ENCODE measurements at regions not wholly inside any gene's neighbourhood (a gene's known extent, or its start where the extent isn't known, plus 50 kb on each side); places are given as distances from the start of the nearest gene placed in this dataset.
"Not testable (repeated sequence)": the region's sequence is repeated elsewhere in the genome, so short reads cannot be mapped to it uniquely, and the experiment has no call there.

DNA sequence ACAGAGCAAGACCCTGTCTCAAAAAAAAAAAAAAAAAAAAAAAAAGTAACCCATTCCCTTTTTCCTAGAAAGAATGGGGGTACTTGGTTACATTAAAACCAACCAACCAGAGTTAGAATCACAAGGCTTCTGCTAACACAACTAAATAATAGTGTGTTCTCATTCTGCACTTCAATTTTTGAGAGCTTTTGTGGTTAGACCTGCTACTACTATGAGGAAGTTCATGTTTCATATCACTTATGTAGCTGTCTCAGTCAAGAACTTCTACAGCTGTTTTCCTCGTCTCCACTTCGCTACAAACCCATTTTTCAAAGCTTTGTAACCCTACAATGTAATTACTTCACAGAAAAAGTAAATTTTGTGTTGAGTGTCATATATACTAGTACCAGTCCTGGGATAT, 58.3 kb downstream of the PDHA2 start:
- no peak for DNase-seq

DNA sequence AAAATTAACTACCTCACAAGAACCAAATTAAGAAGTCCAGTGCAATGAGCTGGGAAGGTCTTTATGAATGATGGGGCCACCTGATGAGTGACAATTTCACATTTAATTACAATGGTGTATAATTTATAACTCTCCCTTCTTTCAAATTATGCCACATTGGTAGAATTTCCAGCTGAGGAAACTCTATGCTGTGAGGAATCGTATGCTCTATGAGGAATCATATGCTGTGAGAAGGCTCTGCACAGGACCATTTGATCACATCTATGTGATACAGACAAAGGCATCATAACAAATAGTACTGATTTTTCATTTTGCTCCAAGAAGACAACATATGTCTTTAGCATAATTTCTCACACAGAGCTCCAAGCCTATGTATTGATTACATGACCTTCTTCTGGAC, 69.3 kb downstream of the PDHA2 start:
- DNase-seq, result no peak

DNA sequence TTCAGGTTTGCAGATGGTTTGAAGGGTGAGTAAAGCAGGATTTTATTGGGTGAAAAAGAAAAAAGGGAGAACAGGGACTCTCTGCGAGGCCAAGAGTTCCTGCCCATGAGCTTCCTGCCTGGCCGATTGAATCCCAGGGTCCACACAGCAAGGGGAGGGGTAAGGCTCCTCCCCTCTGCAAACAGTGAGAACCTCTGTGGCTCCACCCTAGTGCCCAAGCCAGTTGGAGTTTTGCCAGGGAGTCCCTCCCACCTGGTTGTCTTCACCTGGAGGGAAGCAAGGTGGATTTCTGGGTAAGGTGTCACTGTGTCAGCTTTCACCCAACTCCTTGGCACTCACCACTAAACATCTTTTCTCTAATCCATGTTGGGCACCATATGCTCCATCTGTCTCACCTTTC, 70.9 kb downstream of the PDHA2 start:
- no peak for DNase-seq

DNA sequence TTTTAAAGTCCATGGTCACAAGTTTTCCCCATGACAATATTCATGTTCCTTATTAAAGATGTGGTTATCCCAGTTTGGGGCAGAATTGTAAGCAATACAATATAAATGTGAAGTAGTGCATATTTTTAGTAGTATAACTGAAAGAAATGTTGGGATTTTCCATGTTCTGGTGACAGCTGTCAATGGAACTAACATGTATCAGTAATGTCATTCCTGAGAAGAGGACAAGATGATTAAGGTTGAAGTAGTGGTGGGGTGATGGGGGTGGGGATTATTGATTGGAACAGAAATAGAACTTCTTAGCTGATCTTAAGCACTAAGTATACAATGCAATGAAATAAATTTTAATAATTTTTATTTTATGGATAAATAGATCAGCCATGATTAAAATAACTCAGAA, 81.6 kb downstream of the PDHA2 start:
- no peak for DNase-seq

DNA sequence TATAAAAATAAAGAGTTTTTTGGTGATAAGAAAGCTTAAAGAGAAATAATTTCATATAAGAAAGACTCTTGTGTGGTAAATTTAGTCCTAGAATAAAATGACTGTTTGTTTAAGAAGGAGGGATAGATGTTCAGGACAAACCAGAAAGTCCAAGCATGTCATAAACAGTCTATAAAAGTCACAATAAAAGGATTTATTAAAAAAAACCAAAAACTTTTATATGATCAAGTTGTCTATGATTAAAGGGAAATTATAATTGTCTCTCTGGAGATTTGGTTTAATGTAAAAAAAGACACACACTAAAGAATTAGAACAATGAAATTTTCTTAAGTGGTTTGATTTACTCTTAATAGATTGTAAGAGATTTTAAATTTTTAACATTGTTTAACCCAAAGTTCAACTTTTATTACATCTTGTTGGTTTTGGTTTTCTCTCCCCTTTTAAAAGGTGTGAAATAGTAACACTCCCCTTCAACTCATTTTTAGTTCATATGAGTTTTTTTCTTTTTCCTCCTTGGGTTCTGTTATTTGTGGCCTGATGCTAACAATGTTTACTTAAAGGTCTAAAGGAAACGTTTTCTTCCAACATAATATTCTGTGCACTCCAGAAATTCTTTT, 89.7 kb downstream of the PDHA2 start:
- DNase-seq, result no peak

DNA sequence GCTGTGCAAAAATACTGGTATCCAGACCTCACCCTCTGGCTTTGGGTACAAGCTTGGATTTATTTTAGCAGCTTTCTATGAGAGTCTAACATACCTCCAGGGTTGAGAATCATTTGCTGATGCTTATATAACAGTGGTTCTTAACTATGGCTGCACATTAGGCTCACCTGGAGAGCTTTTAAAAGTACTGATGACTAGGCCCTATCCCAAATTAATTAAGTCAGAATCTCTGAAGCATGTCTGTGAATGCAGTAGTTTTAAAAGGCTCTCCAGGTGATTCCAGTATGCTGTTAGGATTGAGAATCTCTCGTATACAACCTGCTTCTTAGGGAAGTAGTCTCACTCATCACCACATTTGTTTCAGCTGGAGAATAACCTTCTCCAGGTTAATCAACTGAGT, 99.2 kb downstream of the PDHA2 start:
- DNase-seq, result no peak

DNA sequence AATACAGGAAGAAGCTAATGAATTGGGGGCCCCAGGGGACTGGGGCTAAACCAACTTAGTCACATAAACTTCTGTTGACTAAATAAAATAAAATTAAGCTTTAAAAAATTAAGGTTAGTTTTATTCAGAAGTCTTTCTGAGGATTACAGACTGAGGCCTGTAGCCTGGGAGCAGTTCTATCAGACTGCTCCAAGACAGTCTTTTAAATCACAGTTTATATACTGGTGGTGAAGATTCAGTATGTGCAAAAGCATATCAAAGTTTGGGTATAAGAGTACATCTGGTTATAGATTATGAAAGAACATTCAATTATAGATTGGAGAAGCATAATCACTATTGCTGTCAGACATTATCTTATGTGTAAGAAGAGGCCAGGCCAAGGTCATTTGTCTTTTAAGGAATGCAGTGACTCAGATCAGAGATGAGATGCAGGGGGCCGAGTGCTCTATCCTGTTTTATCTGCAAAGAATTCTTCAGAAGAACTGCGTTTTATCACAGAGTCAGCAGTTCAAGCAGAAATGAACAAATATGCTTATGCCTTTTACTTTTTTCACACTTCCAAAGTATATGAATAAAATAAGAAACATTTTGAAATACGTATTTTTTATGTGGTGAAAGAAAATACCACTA, 109.4 kb downstream of the PDHA2 start:
- DNase-seq, result no peak

DNA sequence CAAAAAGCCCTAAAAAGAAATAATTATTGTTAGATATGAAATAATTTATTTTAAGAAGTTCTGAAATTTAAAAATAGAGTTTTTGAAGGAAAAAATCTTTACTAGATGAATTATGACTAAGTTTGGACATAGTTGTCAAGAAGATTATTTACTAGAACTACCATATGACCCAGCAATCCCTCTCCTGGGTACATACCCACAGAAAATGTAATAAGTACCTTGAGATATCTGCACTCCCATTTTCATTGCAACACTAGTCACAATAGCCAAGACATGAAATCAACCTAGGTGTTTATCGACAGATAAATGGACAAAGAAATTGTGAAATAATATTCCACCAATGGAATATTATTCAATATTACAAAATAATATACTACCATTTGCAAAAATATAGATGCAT, 109.9 kb downstream of the PDHA2 start:
- no peak for DNase-seq

DNA sequence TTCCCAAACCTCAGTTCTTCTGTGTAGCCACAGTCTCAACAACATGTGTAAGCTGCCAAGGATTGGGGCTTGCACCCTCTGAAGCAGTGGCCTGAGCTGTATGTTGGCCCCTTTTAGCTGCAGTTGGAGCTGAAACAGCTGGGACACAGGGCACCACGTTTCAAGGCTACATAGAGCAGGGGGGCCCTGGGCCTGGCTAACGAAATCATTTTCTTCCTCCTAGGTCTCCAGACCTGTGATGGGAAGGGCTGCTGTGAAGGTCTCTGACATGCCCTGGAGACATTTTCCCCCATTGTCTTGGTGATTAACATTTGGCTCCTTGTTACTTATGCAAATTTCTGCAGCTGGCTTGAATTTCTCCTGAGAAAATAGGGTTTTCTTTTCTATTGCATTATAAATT, 112.6 kb downstream of the PDHA2 start:
- not testable (repeated sequence) for DNase-seq

DNA sequence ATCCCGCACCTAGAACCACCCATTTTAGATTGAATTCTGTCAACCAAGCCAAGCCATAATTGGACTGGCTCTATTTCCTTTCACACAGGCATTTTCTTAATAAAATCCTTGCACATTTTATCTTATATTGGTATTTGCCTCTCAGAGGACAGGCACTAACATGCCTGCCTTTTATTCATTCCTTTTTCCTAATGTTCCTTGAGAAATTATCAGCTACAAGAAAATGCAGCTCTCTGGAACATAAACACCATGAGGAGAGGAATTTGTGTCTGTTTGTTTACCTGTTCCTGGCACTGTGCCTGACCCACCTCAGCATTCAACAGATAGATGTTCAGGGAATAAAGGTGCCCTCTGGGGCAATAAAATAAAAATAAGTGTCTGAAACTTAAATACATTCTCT, 116.2 kb downstream of the PDHA2 start:
- DNase-seq, result no peak

DNA sequence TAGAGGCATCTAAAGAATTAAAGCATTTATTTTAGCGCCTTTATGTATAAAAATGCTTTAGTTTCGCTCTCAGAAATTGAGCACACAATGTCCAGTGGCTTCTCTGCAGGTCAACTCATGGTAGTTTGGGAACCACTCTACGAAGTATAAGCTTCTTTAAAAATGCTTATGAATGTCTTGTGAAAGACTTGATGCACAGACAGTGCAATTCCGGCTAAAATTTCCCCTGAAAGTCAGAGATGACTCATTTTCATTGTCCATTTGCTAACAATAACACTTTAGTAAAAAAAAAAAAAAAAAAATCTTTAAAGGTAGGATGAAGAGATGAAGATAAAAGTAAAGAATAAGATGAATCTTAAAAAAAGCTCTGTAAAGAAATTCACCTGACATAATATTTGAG, 117.2 kb downstream of the PDHA2 start:
- no peak for DNase-seq

DNA sequence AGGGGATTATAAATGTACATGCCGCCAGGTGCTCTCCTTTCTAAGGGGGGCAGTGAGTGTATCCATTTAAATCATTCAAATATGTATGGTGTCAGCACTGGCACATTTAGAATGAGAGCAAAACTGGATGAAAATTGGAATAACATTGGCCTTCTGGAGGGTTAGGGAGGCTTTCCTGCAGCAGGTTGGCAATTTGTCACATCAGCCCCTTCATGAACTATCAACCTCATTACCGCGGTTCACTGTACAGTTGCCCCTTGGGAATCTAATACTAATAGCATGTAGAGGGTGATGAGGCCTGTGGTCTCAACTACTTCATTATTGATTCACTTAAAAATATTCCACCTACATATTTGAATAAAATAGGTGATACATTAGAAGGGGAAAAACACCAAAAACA, 117.9 kb downstream of the PDHA2 start:
- no peak for DNase-seq

DNA sequence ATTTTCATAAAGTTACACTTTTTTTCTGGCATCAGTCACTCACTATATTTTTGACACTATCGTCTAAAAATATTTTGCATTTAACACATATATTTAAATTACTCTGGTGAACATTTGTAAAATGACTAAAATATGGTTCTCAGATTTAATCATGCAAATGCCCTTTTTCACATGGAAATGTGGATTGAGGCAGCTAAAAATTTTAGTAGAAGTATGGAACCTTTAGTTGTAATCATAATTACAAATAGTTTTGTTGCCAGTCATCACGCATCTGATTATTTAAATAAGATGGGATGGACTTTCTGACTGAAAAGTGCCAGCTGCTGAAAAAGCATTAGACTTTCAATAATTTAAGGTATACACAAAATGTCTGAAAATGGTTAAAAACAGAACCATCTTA, 119.3 kb downstream of the PDHA2 start:
- no peak for DNase-seq

DNA sequence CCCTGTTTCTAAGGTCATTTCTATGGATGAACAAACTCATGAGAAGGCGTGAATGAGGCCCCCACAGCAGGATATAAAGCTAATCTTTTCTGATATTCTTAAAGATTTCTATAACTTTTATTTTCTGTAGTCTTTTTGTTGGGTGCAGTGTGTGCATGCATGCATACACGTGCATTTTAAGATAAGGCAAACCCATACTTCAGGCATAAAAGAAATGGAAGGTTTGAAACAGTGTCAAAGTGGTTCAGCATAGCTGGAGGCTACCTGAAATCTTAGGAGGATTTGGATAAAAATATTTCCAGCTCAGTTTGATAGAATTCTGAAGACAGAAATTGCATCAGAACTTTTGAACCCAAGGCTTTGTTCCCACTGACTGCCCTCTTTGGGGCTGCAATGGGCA, 119.7 kb downstream of the PDHA2 start:
- no peak for DNase-seq

DNA sequence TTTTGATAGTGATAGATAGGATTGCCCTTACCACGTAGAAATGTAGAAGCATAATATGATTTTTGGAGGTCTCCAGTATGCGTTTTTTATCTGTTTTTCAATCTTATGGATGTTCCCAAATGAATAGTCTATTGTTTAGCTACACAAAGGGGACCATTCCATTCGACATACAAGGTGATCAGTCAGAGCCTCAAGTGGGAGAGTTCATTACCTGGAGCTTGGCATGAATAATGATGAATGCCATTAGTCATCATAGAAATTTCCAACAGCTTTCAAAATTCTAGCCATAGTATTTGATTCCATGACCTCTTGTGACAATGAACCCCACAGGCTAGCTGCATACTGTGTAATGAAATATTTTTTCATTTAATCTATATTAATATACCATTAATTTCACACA, 123.6 kb downstream of the PDHA2 start:
- DNase-seq, result no peak

DNA sequence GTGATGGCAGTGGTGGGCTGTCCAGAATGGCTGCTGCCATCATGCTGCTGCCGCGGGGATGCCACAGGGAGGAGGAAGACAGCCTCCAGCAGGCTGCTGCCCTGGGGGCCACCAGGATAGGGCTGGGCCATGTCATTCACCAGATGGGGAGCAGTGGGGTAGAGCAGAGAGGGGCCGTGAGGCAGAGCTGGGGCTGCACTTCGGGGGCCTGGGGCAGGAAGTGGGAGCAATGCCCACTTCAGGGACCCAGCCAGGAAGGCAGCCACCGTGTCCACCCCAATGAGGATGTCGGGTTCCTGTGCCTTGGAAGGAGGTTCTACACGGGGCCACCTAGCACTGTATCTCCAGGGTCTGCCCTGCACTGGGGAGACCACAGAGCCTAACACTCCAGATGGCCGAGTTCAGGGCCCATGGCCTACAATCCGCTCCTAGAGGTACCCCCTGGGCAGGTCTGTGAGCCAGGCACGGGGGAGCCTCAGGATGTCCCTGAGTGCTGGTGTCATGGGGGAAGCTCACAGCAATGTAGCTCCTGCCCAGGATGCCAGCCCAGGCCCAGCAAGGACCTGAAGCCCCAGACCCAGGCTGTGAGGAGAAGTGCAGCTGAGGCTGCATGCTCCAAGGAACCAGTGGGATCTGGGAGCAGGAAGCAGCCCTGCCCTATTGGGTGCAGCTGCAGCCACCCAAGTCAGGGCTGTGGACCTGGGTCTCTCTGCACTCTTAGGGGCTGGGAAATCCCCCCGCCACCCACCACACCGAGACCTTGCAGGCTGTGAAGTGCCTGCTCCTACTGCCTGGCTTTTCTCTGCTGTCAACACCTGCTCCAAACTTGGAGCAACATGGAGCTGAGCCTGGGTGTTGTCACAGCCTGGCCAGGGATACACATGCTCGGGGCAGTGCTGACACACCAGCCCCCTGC, 140.3 kb downstream of the PDHA2 start:
- no peak for DNase-seq

DNA sequence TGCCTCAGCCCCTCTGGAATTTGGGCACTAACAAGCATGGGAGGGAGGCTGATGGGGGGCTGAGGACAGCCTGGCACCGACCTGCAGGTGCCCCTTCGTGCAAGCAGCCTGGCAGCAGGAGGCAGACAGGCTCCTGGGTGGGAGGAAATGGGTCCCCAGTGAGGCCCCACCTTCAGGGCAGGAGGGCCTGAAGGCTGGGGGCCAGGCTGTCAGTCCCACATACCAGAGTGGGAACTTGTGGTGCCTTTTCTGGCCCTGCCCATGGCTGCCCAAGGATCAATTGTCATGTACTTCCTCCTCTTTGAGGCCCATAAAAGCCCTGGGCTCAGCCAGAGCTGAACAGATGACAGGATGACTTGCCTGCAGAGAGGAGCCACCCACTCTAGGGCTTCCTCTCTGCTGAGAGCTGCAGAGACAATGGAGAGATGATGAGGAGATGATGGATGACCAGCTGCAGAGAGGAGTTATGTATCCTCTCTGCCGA, 141.0 kb downstream of the PDHA2 start:
- no peak for DNase-seq

DNA sequence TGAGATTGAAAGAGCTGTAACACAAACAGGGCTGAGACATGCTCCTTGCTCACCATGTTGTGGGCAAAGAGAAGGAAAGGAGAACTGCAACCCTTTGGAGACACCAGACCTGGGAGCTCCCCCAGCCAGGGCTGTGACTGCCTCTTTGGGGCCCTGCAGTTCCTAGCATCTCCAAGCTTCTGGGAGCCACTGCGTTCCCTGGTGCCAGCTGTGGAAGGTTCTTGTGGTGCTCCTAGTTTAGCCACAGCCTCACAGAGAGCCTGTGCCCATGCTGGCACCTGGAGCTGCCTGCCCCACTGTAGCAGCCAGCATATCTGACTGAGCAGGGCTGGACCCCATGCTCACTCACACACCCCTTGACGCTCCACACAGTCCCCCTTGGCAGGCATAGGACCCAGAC, 141.7 kb downstream of the PDHA2 start:
- no peak for DNase-seq

DNA sequence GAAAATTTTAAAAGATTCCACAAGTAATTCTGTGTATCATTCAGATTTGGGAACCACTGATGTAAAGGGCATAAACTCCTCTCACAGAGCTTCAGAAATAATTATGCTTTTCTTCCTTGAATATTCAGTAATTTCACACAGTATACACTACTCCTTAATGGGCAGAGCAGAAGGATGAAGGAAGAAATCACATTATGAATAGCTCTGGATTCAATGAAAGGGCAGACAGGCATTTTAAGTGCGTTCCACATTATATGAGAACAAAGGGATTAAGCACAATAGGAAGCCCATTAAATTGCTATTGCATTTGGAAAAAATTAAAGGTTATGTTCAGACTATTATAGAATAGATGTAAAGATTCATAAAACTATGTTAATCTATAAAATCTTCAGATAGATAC, 142.6 kb downstream of the PDHA2 start:
- no peak for DNase-seq

DNA sequence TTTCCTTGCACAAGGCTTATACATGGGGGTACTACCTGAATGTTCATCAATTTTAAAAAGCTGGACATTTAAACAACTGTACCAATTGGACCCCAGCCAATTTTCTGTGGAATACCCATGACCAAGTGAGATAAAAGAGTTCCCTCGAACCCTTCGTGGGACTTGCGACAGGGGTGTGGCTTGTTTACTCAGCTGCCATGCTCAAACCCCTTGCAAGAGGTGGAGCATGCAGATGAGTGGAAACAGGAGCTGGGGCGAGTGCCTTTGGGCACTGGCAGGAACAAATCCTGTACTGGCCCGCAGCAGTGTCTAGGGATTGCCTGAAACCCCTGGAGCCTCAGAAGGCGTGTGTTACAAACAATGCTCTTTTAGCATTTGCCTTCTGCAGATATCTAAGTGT, 144.2 kb downstream of the PDHA2 start:
- no peak for DNase-seq

DNA sequence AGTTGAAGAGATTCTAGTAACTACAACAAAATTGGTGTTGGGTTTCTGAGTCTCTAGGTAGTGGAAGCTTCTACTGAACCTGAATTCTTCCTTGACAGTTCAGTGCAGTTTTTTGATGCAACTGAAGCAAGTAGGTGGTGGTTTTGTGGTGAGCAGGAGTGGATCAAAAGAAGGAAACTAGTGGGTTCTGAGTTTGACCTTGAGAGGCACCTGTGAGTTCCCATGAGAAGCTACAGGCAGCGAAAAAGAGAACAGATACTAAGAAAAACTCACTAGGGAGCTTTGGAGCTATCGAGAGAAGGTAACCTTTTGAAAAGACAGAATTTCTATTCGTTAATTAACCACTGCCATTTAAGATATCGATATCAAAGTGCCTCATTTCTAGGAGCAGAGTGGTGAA, 145.2 kb downstream of the PDHA2 start:
- no peak for DNase-seq

DNA sequence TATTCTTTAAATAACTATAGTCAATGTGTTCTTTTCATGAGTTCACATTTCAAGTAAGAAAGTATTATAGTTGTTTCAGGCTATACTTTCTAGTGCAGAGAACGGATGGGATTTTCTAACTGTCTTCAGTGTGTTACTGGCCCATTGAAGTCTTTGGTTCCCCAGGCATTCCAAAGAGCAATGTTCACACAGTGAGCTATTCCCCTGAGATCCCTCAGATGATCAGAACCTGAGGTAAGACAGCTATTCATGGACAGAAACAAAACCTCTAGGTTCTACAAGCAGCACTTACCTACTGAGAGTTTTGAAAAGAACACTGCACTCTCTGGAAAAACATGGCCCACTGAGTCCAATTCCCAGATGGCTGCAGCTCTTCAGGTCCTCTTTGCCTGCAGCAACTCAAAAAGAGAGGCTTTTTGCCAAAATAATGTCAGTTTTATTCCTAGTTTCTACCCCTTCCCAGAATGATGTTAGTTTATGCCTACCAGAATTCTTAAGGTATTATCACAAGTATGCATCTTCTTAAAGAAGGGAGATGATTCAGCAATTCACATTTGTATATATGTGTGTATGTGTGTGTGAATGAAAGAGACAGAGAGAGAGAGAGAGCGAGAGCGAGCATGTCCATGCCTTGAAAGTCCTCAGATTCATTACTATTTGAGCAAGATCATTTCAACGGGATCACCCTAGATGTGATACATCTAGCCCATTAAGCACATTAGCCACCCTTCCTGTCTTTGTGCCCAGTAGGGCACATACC, 146.1 kb downstream of the PDHA2 start:
- DNase-seq, result no peak

DNA sequence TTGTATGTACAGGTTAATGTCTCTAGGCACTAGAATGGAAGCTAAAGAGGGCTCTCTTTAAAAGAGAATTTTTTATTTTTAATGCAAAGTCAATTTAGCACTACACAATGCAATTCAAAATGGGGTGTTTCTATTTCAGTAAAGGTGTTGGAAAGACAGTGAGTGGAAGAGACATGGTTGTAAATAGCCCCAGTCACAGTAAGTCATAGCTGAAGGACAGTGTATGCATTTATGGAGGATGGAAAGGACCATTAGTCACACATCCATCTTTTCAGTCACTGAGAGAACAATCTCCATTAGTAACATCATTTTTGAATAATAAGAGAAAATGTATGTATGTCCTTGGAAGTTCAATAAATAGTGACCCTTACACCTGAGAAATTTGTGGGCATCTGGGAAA, 148.0 kb downstream of the PDHA2 start:
- DNase-seq, result no peak
